ENCODE measurements at regions not wholly inside any gene's neighbourhood (a gene's known extent, or its start where the extent isn't known, plus 50 kb on each side); places are given as distances from the start of the nearest gene placed in this dataset.

- TF ChIP-seq, protein P1, sequence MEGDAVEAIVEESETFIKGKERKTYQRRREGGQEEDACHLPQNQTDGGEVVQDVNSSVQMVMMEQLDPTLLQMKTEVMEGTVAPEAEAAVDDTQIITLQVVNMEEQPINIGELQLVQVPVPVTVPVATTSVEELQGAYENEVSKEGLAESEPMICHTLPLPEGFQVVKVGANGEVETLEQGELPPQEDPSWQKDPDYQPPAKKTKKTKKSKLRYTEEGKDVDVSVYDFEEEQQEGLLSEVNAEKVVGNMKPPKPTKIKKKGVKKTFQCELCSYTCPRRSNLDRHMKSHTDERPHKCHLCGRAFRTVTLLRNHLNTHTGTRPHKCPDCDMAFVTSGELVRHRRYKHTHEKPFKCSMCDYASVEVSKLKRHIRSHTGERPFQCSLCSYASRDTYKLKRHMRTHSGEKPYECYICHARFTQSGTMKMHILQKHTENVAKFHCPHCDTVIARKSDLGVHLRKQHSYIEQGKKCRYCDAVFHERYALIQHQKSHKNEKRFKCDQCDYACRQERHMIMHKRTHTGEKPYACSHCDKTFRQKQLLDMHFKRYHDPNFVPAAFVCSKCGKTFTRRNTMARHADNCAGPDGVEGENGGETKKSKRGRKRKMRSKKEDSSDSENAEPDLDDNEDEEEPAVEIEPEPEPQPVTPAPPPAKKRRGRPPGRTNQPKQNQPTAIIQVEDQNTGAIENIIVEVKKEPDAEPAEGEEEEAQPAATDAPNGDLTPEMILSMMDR (IDR thresholded peaks at IDR 0.05; ENCODE audit: low read length), result no peak
- TF ChIP-seq EZH2phosphoT487 (IDR thresholded peaks at IDR 0.05; ENCODE audit: low read length), result no peak
Observed at GRCh38 chr18:4758980-4759379, 303.9 kb upstream of the DLGAP1 start.
